Activated T-cell treated with anti-CD3 and anti-CD28 coated beads, Interleukin-2, amount 50 U/mL, for 72 hours (primary cell): ENCODE measurements at regions not wholly inside any gene's neighbourhood (a gene's known extent, or its start where the extent isn't known, plus 50 kb on each side); places are given as distances from the start of the nearest gene placed in this dataset.

Source experiments
- ATAC-seq, 2 donors: fragments of 150-1000 bp; cut with Tn5 transposase; replicated peaks in 1 of 2; 2 replicates each; pipeline ENCODE4 v1.10.0; 2021; ENCODE audit warnings: moderate library complexity in 2 of 2, mild to moderate bottlenecking in 1 of 2
- DNase-seq, 2 donors: peaks; one replicate each; pipeline ENCODE4 v3.0.0; 2021 to 2022; ENCODE audit warnings: mixed read lengths in 1 of 2
- H3K27ac Mint-ChIP-seq: one replicate; pipeline ENCODE4 v1.8.0; 2022; ENCODE audit warnings: mild to moderate bottlenecking, moderate library complexity, mixed read lengths
- H3K27me3 Mint-ChIP-seq: one replicate; pipeline ENCODE4 v1.8.0; 2022; ENCODE audit warnings: low read depth, mixed read lengths
- H3K36me3 Mint-ChIP-seq, 2 donors: one replicate each; pipeline ENCODE4 v1.8.0; 2022; ENCODE audit warnings: mixed read lengths in 2 of 2, mild to moderate bottlenecking in 1 of 2; ENCODE audit not compliant: insufficient read depth in 2 of 2
- H3K4me1 Mint-ChIP-seq: one replicate; pipeline ENCODE4 v1.8.0; 2022; ENCODE audit warnings: low read depth, mixed read lengths
- H3K4me3 Mint-ChIP-seq, 2 donors: one replicate each; pipeline ENCODE4 v1.8.0; 2022; ENCODE audit warnings: mild to moderate bottlenecking in 2 of 2, mixed read lengths in 2 of 2, moderate library complexity in 2 of 2
- H3K9me3 Mint-ChIP-seq, 2 donors: one replicate each; pipeline ENCODE4 v1.8.0; 2022; ENCODE audit warnings: mixed read lengths in 2 of 2

DNA sequence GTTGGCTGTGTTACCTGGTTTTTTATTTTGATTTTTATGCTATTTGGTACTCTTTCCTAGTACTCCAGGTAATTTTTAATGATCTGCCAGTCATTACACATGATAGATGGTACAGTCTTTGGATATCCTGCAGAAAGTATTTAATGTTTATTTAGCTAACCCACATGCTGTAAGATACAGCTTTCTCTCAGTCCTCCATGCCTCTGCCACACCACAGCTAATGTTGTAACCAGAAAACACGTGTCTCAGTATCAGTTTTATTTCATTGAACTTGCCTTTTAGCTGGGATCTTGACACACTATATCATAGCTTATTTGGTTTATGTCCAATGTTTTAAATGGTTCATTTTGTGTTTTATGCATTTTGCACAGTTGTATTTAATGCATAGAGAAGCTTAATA, 1648.4 kb downstream of the KCNT2 start:
- no peaks in the 10 kb centered on the region for H3K36me3 Mint-ChIP-seq
- H3K4me3 Mint-ChIP-seq, result no peak overlapping the region
- DNase-seq (no peak), ATAC-seq (no peak)
- no peak overlapping the region for H3K27ac Mint-ChIP-seq
- no peaks in the 10 kb centered on the region for H3K9me3 Mint-ChIP-seq
- H3K4me1 Mint-ChIP-seq, result no peaks in the 10 kb centered on the region
- H3K27me3 Mint-ChIP-seq, result no peaks in the 10 kb centered on the region

DNA sequence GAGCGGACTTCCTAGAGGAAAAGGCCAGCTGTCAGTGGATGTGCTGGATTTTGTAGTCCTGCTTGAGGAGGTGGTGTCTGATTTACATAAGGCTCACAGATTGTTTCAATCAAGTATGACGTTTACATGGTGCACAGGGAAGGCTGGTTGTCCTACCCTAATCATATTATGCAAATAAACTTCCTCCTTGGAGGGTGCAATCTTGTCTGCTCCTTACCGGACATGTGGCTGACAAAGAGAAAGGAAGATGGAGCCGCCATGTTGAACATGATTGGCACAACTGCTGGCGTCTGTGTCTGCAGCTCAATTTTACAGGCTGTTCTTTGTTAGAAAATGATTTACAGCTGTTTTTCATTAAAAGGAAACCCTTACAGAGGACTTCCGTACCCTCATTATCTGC, 1656.1 kb downstream of the KCNT2 start:
- DNase-seq (no peak), ATAC-seq (no peak)
- Mint-ChIP-seq H3K9me3 (peaks cover 0 to 2% of the 10 kb centered on the region in 2 donors), H3K27ac (no peak overlapping the region), H3K27me3 (no peaks in the 10 kb centered on the region), H3K4me1 (no peaks in the 10 kb centered on the region), H3K36me3 (no peaks in the 10 kb centered on the region), H3K4me3 (no peak overlapping the region)

GRCh38 chr1:194950584-194950983, 1657.7 kb downstream of the KCNT2 start:
- Mint-ChIP-seq H3K27ac (no peak overlapping the region), H3K4me1 (no peaks in the 10 kb centered on the region), H3K9me3 (peaks cover 0 to 2% of the 10 kb centered on the region in 2 donors)

GRCh38 chr1:194940336-194941030, 1667.8 kb downstream of the KCNT2 start:
- H3K4me1 Mint-ChIP-seq, result no peaks in the 10 kb centered on the region
- H3K27ac Mint-ChIP-seq, result no peak overlapping the region
- H3K27me3 Mint-ChIP-seq, result no peaks in the 10 kb centered on the region
- H3K36me3 Mint-ChIP-seq, result no peaks in the 10 kb centered on the region
- DNase-seq (no peak), ATAC-seq (no peak)
- no peaks in the 10 kb centered on the region for H3K9me3 Mint-ChIP-seq
- no peak overlapping the region for H3K4me3 Mint-ChIP-seq

More at GRCh38 chr1:194950584-194950983, 1657.7 kb downstream of the KCNT2 start:
- no peaks in the 10 kb centered on the region for H3K27me3 Mint-ChIP-seq
- ATAC-seq (no peak), DNase-seq (no peak)
- H3K4me3 Mint-ChIP-seq, result no peak overlapping the region
- H3K36me3 Mint-ChIP-seq, result no peaks in the 10 kb centered on the region

DNA sequence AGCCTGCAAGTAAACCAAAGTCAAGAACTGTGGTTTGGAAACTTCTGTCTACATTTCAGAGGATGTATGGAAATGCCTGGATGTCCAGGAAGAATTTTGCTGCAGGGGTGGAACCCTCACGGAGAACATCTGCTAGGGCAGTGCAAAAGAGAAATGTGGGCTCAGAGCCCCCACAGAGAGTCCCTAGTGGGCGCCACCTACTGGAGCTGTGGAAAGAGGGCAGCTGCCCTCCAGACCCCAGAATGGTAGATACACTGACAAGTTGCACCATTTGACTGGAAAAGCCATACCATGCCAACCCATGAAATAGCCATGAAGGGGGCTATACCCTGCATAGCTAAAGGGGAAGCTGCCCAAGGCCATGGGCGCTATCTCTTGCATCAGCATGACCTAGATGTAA, 1672.4 kb downstream of the KCNT2 start:
- Mint-ChIP-seq H3K9me3 (no peaks in the 10 kb centered on the region), H3K36me3 (no peaks in the 10 kb centered on the region), H3K4me1 (no peaks in the 10 kb centered on the region), H3K27me3 (no peaks in the 10 kb centered on the region), H3K27ac (no peak overlapping the region), H3K4me3 (no peak overlapping the region)
- DNase-seq (no peak), ATAC-seq (no peak)

GRCh38 chr1:194931166-194931565, 1677.1 kb downstream of the KCNT2 start:
- Mint-ChIP-seq H3K4me1 (no peaks in the 10 kb centered on the region), H3K9me3 (no peaks in the 10 kb centered on the region), H3K27me3 (no peaks in the 10 kb centered on the region), H3K27ac (no peak overlapping the region), H3K36me3 (no peaks in the 10 kb centered on the region), H3K4me3 (no peak overlapping the region)
- DNase-seq (no peak), ATAC-seq (no peak)

GRCh38 chr1:194930132-194930531, 1678.1 kb downstream of the KCNT2 start:
- no peaks in the 10 kb centered on the region for H3K4me1 Mint-ChIP-seq
- H3K36me3 Mint-ChIP-seq, result no peaks in the 10 kb centered on the region
- no peak overlapping the region for H3K27ac Mint-ChIP-seq
- H3K27me3 Mint-ChIP-seq, result no peaks in the 10 kb centered on the region
- ATAC-seq (no peak), DNase-seq (no peak)
- no peak overlapping the region for H3K4me3 Mint-ChIP-seq
- no peaks in the 10 kb centered on the region for H3K9me3 Mint-ChIP-seq

GRCh38 chr1:194929357-194929756, 1678.9 kb downstream of the KCNT2 start:
- H3K27me3 Mint-ChIP-seq, result no peaks in the 10 kb centered on the region
- H3K36me3 Mint-ChIP-seq, result no peaks in the 10 kb centered on the region
- no peak overlapping the region for H3K4me3 Mint-ChIP-seq
- ATAC-seq (no peak), DNase-seq (no peak)
- no peaks in the 10 kb centered on the region for H3K4me1 Mint-ChIP-seq
- no peaks in the 10 kb centered on the region for H3K9me3 Mint-ChIP-seq
- H3K27ac Mint-ChIP-seq, result no peak overlapping the region

DNA sequence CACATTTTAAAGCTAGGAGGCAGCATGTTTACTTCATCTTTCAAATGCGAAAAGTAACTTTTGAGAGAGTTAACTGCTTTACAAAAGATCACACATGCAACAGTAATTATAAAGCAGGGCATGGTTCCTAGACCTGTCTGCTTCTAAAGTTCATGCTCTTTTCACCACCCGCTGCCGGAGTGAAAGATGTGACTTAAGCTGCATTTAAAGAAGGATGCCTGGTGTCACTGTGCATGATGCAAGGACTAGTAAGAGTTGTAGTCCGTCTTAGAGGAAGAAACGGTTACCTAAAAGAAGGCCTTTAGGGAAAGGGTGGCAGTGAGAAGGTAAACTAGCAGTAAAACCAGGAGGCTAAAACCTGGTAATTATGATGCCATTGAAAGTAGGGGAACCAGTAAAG, 1689.1 kb downstream of the KCNT2 start:
- DNase-seq, result no peak
- Mint-ChIP-seq H3K9me3 (peaks cover 1% of the 10 kb centered on the region in 2 donors), H3K4me3 (no peak overlapping the region), H3K27ac (no peak overlapping the region), H3K27me3 (no peaks in the 10 kb centered on the region), H3K4me1 (no peaks in the 10 kb centered on the region), H3K36me3 (no peaks in the 10 kb centered on the region)
- ATAC-seq, result no peak

- H3K4me1 Mint-ChIP-seq, result no peaks in the 10 kb centered on the region
- no peak overlapping the region for H3K27ac Mint-ChIP-seq
- ATAC-seq, result no peak
- no peaks in the 10 kb centered on the region for H3K36me3 Mint-ChIP-seq
- H3K9me3 Mint-ChIP-seq, result peaks cover 1% of the 10 kb centered on the region in 2 donors
- H3K27me3 Mint-ChIP-seq, result no peaks in the 10 kb centered on the region
- H3K4me3 Mint-ChIP-seq, result no peak overlapping the region
- DNase-seq, result no peak
Observed at GRCh38 chr1:194917769-194918168, 1690.5 kb downstream of the KCNT2 start.

- H3K4me1 Mint-ChIP-seq, result no peaks in the 10 kb centered on the region
- no peaks in the 10 kb centered on the region for H3K9me3 Mint-ChIP-seq
- DNase-seq, result no peak
- no peak overlapping the region for H3K27ac Mint-ChIP-seq
- H3K36me3 Mint-ChIP-seq, result no peaks in the 10 kb centered on the region
- no peak overlapping the region for H3K4me3 Mint-ChIP-seq
- H3K27me3 Mint-ChIP-seq, result no peaks in the 10 kb centered on the region
- ATAC-seq, result no peak
Observed at GRCh38 chr1:194908643-194909042, 1699.6 kb downstream of the KCNT2 start.

GRCh38 chr1:194903524-194903923, 1704.7 kb downstream of the KCNT2 start:
- no peak for ATAC-seq

GRCh38 chr1:194889310-194889709, 1702.9 kb upstream of the B3GALT2 start:
- Mint-ChIP-seq H3K27me3 (no peaks in the 10 kb centered on the region), H3K36me3 (no peaks in the 10 kb centered on the region), H3K9me3 (peaks cover 2 to 4% of the 10 kb centered on the region in 2 donors), H3K4me3 (no peak overlapping the region), H3K27ac (no peak overlapping the region), H3K4me1 (no peaks in the 10 kb centered on the region)
- DNase-seq (no peak), ATAC-seq (no peak)

More at GRCh38 chr1:194903524-194903923, 1704.7 kb downstream of the KCNT2 start:
- Mint-ChIP-seq H3K4me3 (no peak overlapping the region), H3K27me3 (no peaks in the 10 kb centered on the region), H3K9me3 (peaks cover 0 to 2% of the 10 kb centered on the region in 2 donors), H3K27ac (no peak overlapping the region), H3K4me1 (no peaks in the 10 kb centered on the region), H3K36me3 (no peaks in the 10 kb centered on the region)
- DNase-seq, result no peak

GRCh38 chr1:194870860-194871259, 1684.4 kb upstream of the B3GALT2 start:
- H3K27me3 Mint-ChIP-seq, result no peaks in the 10 kb centered on the region
- no peak overlapping the region for H3K4me3 Mint-ChIP-seq
- no peaks in the 10 kb centered on the region for H3K36me3 Mint-ChIP-seq
- no peaks in the 10 kb centered on the region for H3K4me1 Mint-ChIP-seq
- ATAC-seq (no peak), DNase-seq (no peak)
- no peak overlapping the region for H3K27ac Mint-ChIP-seq
- no peaks in the 10 kb centered on the region for H3K9me3 Mint-ChIP-seq
